ENCODE measurements at regions not wholly inside any gene's neighbourhood (a gene's known extent, or its start where the extent isn't known, plus 50 kb on each side); places are given as distances from the start of the nearest gene placed in this dataset.
"Not testable (repeated sequence)": the region's sequence is repeated elsewhere in the genome, so short reads cannot be mapped to it uniquely, and the experiment has no call there.

GRCh38 chr2:16025211-16025875, 85.0 kb downstream of the MYCN start:
- no peak for DNase-seq (ENCODE audit: extremely low spot score)
- TF ChIP-seq LEF1 (IDR thresholded peaks at IDR 0.05; ENCODE audit: borderline replicate concordance) (no peak), SP1 (IDR thresholded peaks at IDR 0.05) (no peak), FOXK2 (IDR thresholded peaks at IDR 0.05) (no peak), SUZ12 (IDR thresholded peaks at IDR 0.05) (no peak), ZNF384 (IDR thresholded peaks at IDR 0.05) (no peak), HDGF (IDR thresholded peaks at IDR 0.05; ENCODE audit: borderline replicate concordance) (no peak), ARNT (IDR thresholded peaks at IDR 0.05) (no peak), FOXM1 (IDR thresholded peaks at IDR 0.05; ENCODE audit: borderline replicate concordance) (no peak), BHLHE40 (IDR thresholded peaks at IDR 0.05; ENCODE audit: borderline replicate concordance) (no peak), FOXA1 (IDR thresholded peaks at IDR 0.05) (no peak), L3MBTL2 (conservative IDR thresholded peaks at IDR 0.05) (no peak)
- ChIA-PET POLR2A (no interaction called here), CTCF (no interaction called here)

- CTCF ChIA-PET; POLR2A ChIA-PET; DNase-seq (ENCODE audit: extremely low spot score): not testable (repeated sequence)
Observed at GRCh38 chr2:16024628-16025027, 84.3 kb downstream of the MYCN start.

GRCh38 chr2:16023506-16024360, 83.4 kb downstream of the MYCN start:
- no peak for TF ChIP-seq ZNF384 (IDR thresholded peaks at IDR 0.05)
- no peak for TF ChIP-seq SUZ12 (IDR thresholded peaks at IDR 0.05)
- no peak for TF ChIP-seq FOXM1 (IDR thresholded peaks at IDR 0.05; ENCODE audit: borderline replicate concordance)
- no peak for TF ChIP-seq FOXA1 (IDR thresholded peaks at IDR 0.05)
- no peak for TF ChIP-seq LEF1 (IDR thresholded peaks at IDR 0.05; ENCODE audit: borderline replicate concordance)
- TF ChIP-seq BHLHE40 (IDR thresholded peaks at IDR 0.05; ENCODE audit: borderline replicate concordance): no peak
- TF ChIP-seq NFRKB (IDR thresholded peaks at IDR 0.05): no peak
- no peak for TF ChIP-seq CTBP1 (IDR thresholded peaks at IDR 0.05; ENCODE audit: borderline replicate concordance)
- no peak for TF ChIP-seq HDGF (IDR thresholded peaks at IDR 0.05; ENCODE audit: borderline replicate concordance)
- TF ChIP-seq ELF4 (IDR thresholded peaks at IDR 0.05): no peak
- no peak for TF ChIP-seq ARNT (IDR thresholded peaks at IDR 0.05)
- no peak for TF ChIP-seq FOXK2 (IDR thresholded peaks at IDR 0.05)
- no peak for TF ChIP-seq SP1 (IDR thresholded peaks at IDR 0.05)
- no peak for TF ChIP-seq TARDBP (IDR thresholded peaks at IDR 0.05)
- TF ChIP-seq L3MBTL2 (conservative IDR thresholded peaks at IDR 0.05): no peak
- TF ChIP-seq PKNOX1 (IDR thresholded peaks at IDR 0.05): no peak
- ChIA-PET CTCF (no interaction called here), POLR2A (no interaction called here)
- no peak for DNase-seq (ENCODE audit: extremely low spot score)

- POLR2A ChIA-PET: no interaction called here
- TF ChIP-seq ZNF384 (IDR thresholded peaks at IDR 0.05): no peak
- TF ChIP-seq FOXM1 (IDR thresholded peaks at IDR 0.05; ENCODE audit: borderline replicate concordance): no peak
- CTCF ChIA-PET: no interaction called here
- no peak for DNase-seq (ENCODE audit: extremely low spot score)
Observed at GRCh38 chr2:16022548-16023240, 82.3 kb downstream of the MYCN start.

GRCh38 chr2:16021611-16022363, 81.4 kb downstream of the MYCN start:
- POLR2A ChIA-PET: no interaction called here
- CTCF ChIA-PET: no interaction called here
- TF ChIP-seq CTBP1 (IDR thresholded peaks at IDR 0.05; ENCODE audit: borderline replicate concordance) (no peak), NFRKB (IDR thresholded peaks at IDR 0.05) (no peak), FOXA1 (IDR thresholded peaks at IDR 0.05) (no peak), HDGF (IDR thresholded peaks at IDR 0.05; ENCODE audit: borderline replicate concordance) (no peak), FOXK2 (IDR thresholded peaks at IDR 0.05) (no peak), PKNOX1 (IDR thresholded peaks at IDR 0.05) (no peak), ZNF384 (IDR thresholded peaks at IDR 0.05) (no peak), SUZ12 (IDR thresholded peaks at IDR 0.05) (no peak), TARDBP (IDR thresholded peaks at IDR 0.05) (no peak), L3MBTL2 (conservative IDR thresholded peaks at IDR 0.05) (no peak)
- no peak for DNase-seq (ENCODE audit: extremely low spot score)

GRCh38 chr2:16020389-16021008, 80.1 kb downstream of the MYCN start:
- TF ChIP-seq CTBP1 (IDR thresholded peaks at IDR 0.05; ENCODE audit: borderline replicate concordance) (no peak), TARDBP (IDR thresholded peaks at IDR 0.05) (no peak), SP1 (IDR thresholded peaks at IDR 0.05) (no peak), FOXK2 (IDR thresholded peaks at IDR 0.05) (no peak), ARNT (IDR thresholded peaks at IDR 0.05) (no peak), L3MBTL2 (conservative IDR thresholded peaks at IDR 0.05) (no peak), SUZ12 (IDR thresholded peaks at IDR 0.05) (no peak), LEF1 (IDR thresholded peaks at IDR 0.05; ENCODE audit: borderline replicate concordance) (no peak), PKNOX1 (IDR thresholded peaks at IDR 0.05) (no peak), ELF4 (IDR thresholded peaks at IDR 0.05) (no peak), FOXM1 (IDR thresholded peaks at IDR 0.05; ENCODE audit: borderline replicate concordance) (no peak), BHLHE40 (IDR thresholded peaks at IDR 0.05; ENCODE audit: borderline replicate concordance) (no peak), NFRKB (IDR thresholded peaks at IDR 0.05) (no peak), ZNF384 (IDR thresholded peaks at IDR 0.05) (no peak), HDGF (IDR thresholded peaks at IDR 0.05; ENCODE audit: borderline replicate concordance) (no peak), FOXA1 (IDR thresholded peaks at IDR 0.05) (no peak)
- DNase-seq (ENCODE audit: extremely low spot score): no peak
- ChIA-PET POLR2A (no interaction called here), CTCF (no interaction called here)
